PC-9 (cell line): ENCODE measurements at regions not wholly inside any gene's neighbourhood (a gene's known extent, or its start where the extent isn't known, plus 50 kb on each side); places are given as distances from the start of the nearest gene placed in this dataset.
"Not testable (repeated sequence)": the region's sequence is repeated elsewhere in the genome, so short reads cannot be mapped to it uniquely, and the experiment has no call there.

Source experiments
- BruUV-seq: library from RNA; stranded (reverse); fragments of 400-500 nt; replicated peaks from 2 replicates; lab custom pipeline; 2021; lab: Mats Ljungman, UMichigan
- CTCF ChIA-PET: fragments of 300-600 bp; sonication (Branson Sonifier 250); formaldehyde crosslinking; loops from one replicate; lab custom pipeline; 2022; ENCODE audit warnings: antibody characterized with exemption; lab: Charles Lee
- POLR2A ChIA-PET: fragments of 300-600 bp; sonication (Branson Sonifier 250); formaldehyde crosslinking; loops from one replicate; lab custom pipeline; 2022; ENCODE audit warnings: antibody characterized with exemption; ENCODE audit not compliant: unreplicated experiment; lab: Charles Lee
- DNase-seq, 2 experiments: peaks; one replicate each; pipeline versions ENCODE4 v3.0.0 to v3.0.0-alpha.2; 2015 to 2022; ENCODE audit warnings: mixed read lengths in 1 of 2
- H2AFZ ChIP-seq: fragments of 200-600 bp; sonication (generic); 2 replicates; pipeline ENCODE4 v1.8.1; 2017; ENCODE audit warnings: antibody characterized with exemption
- H3F3A ChIP-seq: fragments of 200-600 bp; sonication (generic); 2 replicates; pipeline ENCODE4 v1.8.1; 2017; ENCODE audit warnings: antibody characterized with exemption, mild to moderate bottlenecking, low read depth; ENCODE audit not compliant: insufficient read depth
- H3K27ac ChIP-seq: fragments of 200-600 bp; sonication (generic); 2 replicates; pipeline ENCODE4 v1.6.1; 2016; ENCODE audit warnings: mixed run types
- H3K27me3 ChIP-seq: fragments of 200-600 bp; sonication (generic); 2 replicates; pipeline ENCODE4 v1.6.1; 2016; ENCODE audit warnings: low read depth, mixed run types; ENCODE audit not compliant: insufficient read depth
- H3K36me3 ChIP-seq: fragments of 200-600 bp; sonication (generic); 2 replicates; pipeline ENCODE4 v1.6.1; 2016; ENCODE audit warnings: low read depth, mixed run types
- H3K4me1 ChIP-seq: fragments of 200-600 bp; sonication (generic); replicated peaks from 2 replicates; pipeline ENCODE4 v1.6.1; 2016; ENCODE audit warnings: mixed run types; ENCODE audit not compliant: insufficient read depth
- H3K4me2 ChIP-seq: fragments of 200-600 bp; sonication (generic); 2 replicates; pipeline ENCODE4 v1.6.1; 2017; ENCODE audit warnings: mixed run types
- H3K4me3 ChIP-seq: fragments of 200-600 bp; sonication (generic); 2 replicates; pipeline ENCODE4 v1.6.1; 2016; ENCODE audit warnings: mixed run types
- H3K79me2 ChIP-seq: fragments of 200-600 bp; sonication (generic); 2 replicates; pipeline ENCODE4 v1.6.1; 2017; ENCODE audit warnings: low read depth, mixed run types
- H3K9me2 ChIP-seq: fragments of 200-600 bp; sonication (generic); 2 replicates; pipeline ENCODE4 v1.8.1; 2017; ENCODE audit warnings: mild to moderate bottlenecking; ENCODE audit not compliant: insufficient read depth
- H3K9me3 ChIP-seq: fragments of 200-600 bp; sonication (generic); 2 replicates; pipeline ENCODE4 v1.8.1; 2016; ENCODE audit warnings: low read depth; ENCODE audit not compliant: insufficient read depth
- H4K20me1 ChIP-seq: fragments of 200-600 bp; sonication (generic); 2 replicates; pipeline ENCODE4 v1.8.1; 2017; ENCODE audit not compliant: insufficient read depth
- EZH2 ChIP-seq: fragments of 200-600 bp; sonication (generic); IDR thresholded peaks from 2 replicates; pipeline ENCODE4 v1.8.0; 2017; ENCODE audit warnings: antibody characterized with exemption, low read depth
- intact Hi-C: fragments of 100-400 bp; cut with micrococcal nuclease; formaldehyde crosslinking; loops from one replicate; pipeline ENCODE4 v1.10.0; 2022; ENCODE audit not compliant: unreplicated experiment
- TF ChIP-seq, protein P1 (sequence below): fragments of 200-600 bp; sonication (generic); conservative IDR thresholded peaks from 2 replicates; pipeline ENCODE4 v1.6.1; 2017; ENCODE audit warnings: mixed run types, antibody characterized with exemption, mild to moderate bottlenecking, moderate library complexity

DNA sequence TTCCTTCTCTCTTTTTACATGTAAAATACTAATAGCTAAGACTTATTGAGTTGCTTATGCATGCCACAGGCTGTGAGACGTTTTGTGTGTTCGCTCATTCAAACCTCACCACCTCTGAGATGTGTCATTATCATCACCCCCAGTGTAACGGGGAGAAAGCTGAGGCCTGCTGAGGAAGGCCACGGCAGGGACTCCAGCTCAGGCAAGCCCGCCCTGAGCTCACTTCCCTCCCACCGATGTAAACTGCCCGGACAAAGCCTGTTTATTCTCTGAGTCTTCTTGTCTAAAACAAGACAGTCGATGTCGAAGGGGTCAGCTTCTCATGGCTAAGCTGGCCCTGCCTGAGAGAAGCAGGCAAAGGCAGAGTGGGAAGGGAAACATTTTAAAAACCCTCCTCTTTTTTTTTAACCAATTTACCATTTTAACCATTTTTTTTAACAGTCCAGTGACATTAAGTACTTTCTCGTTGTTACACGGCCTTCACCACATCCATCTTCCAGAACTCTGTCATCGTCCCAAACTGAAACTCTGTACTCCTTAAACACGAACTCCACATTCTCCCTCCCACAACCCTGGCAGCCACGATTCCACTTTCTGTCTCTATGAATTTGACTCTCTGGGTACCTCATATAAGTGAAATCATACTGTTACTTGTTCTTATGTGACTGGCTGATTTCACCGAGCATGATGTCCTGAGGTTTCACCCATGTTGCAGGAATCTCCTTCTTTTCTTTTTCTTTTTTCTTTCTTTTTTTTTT, 204.8 kb upstream of the GALNT2 start:
- ChIA-PET CTCF (no interaction called here), POLR2A (no interaction called here)
- no peak for DNase-seq
- no TSS peak for BruUV-seq
- Histone ChIP-seq H3K4me1 (no peaks in the 10 kb centered on the region), H3K27ac (no peak overlapping the region), H3K9me2 (no peaks in the 10 kb centered on the region), H3K36me3 (no peaks in the 10 kb centered on the region), H3K4me2 (no peak overlapping the region), H2AFZ (no peak overlapping the region), H3F3A (no peaks in the 10 kb centered on the region), H3K27me3 (peaks cover 4% of the 10 kb centered on the region; the same call in 1 of the 2 replicates), H3K79me2 (no peaks in the 10 kb centered on the region), H3K4me3 (no peak overlapping the region), H3K9me3 (no peaks in the 10 kb centered on the region), H4K20me1 (no peaks in the 10 kb centered on the region)
- TF ChIP-seq EZH2 = no peak
- TF ChIP-seq, protein P1, sequence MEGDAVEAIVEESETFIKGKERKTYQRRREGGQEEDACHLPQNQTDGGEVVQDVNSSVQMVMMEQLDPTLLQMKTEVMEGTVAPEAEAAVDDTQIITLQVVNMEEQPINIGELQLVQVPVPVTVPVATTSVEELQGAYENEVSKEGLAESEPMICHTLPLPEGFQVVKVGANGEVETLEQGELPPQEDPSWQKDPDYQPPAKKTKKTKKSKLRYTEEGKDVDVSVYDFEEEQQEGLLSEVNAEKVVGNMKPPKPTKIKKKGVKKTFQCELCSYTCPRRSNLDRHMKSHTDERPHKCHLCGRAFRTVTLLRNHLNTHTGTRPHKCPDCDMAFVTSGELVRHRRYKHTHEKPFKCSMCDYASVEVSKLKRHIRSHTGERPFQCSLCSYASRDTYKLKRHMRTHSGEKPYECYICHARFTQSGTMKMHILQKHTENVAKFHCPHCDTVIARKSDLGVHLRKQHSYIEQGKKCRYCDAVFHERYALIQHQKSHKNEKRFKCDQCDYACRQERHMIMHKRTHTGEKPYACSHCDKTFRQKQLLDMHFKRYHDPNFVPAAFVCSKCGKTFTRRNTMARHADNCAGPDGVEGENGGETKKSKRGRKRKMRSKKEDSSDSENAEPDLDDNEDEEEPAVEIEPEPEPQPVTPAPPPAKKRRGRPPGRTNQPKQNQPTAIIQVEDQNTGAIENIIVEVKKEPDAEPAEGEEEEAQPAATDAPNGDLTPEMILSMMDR = no peak
- intact Hi-C loops = no loop called here

DNA sequence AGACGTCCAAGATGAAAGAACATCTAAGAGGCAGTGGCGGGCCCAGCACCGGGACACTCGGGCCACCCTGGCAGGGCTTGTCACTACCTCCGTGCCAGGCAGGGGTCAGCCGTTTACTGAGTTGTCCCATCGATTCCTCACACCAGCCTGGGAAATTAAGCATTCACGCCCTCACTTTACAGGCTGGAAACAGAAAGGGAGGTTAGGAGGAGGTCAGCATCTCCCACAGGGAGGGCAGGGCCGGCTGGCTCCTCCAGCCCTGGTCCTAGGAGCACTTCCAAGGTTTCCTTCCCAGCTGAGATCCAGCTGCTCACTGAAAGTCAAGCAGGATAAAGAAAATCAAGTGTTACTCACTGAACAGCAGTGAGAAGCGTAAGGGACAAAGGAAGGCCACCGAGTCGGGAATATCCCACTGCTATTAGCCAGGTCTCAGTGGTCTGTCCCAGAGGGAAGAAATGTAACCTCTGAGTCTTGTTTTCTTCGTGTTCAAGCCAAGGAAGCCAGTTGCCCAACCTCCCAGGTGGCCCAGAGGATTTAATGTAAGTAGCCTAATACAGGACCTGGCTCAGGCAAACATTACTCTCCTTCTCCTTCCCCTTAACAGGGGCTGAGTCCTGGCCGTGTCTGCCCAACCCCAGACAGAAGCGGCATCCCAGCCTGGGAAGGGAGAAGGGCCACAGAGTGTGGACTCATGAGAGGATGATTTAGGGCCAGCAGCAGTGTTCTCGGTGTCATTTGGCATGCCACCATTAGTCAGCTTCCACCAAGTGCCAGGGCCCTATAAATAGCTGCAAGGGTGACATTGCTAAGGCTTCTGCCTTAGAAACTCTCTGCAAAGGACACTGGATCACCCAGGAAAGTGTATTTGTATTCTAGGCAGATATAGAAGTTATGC, 203.1 kb upstream of the GALNT2 start:
- H3K4me2 ChIP-seq = no peak overlapping the region
- H3K27ac ChIP-seq = no peak overlapping the region
- H3K9me3 ChIP-seq = no peaks in the 10 kb centered on the region
- H4K20me1 ChIP-seq = no peaks in the 10 kb centered on the region
- H3K79me2 ChIP-seq = no peaks in the 10 kb centered on the region
- CTCF ChIA-PET = no interaction called here
- H3K4me1 ChIP-seq = no peaks in the 10 kb centered on the region
- H3K36me3 ChIP-seq = no peaks in the 10 kb centered on the region
- no peaks in the 10 kb centered on the region for H3F3A ChIP-seq
- DNase-seq = no peak
- H3K9me2 ChIP-seq = no peaks in the 10 kb centered on the region
- no peak overlapping the region for H2AFZ ChIP-seq
- peaks cover 4% of the 10 kb centered on the region; the same call in 1 of the 2 replicates for H3K27me3 ChIP-seq
- intact Hi-C loops = no loop called here
- H3K4me3 ChIP-seq = no peak overlapping the region
- POLR2A ChIA-PET = no interaction called here
- BruUV-seq = no TSS peak
- TF ChIP-seq, protein P1 = no peak
- no peak for TF ChIP-seq EZH2

DNA sequence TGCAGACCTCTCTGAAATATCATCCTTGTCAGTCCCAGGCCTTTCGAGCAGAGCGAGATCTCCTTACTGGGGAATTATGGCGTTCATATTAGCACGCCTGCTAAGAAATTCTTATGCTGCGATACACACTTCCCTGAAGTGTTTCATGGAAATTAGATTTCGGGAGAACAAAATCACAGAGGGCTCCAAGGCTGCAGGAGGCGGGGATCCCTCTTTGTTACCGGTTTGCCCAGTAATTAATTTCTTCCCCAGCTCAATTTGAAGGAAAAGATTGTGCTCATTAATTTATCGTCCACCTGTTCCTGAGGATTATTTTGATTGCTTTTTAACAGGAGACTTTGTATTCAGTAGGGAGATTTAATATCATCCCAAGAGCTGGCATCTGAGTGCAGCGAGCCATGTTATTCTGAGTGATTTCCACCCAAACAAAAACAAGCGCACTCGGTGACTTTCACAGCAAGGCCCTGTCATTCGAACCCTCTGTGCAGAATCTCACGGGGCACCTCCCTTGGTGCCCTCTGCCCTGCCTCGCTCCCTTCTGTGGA, 202.3 kb upstream of the GALNT2 start:
- Histone ChIP-seq H3F3A (no peaks in the 10 kb centered on the region), H3K4me1 (no peaks in the 10 kb centered on the region), H3K9me3 (no peaks in the 10 kb centered on the region), H3K79me2 (no peaks in the 10 kb centered on the region), H3K27me3 (peaks cover 10% of the 10 kb centered on the region; the same call in 1 of the 2 replicates), H4K20me1 (no peaks in the 10 kb centered on the region), H3K4me3 (no peak overlapping the region), H3K36me3 (no peaks in the 10 kb centered on the region), H3K9me2 (no peaks in the 10 kb centered on the region), H3K4me2 (no peak overlapping the region), H2AFZ (no peak overlapping the region), H3K27ac (no peak overlapping the region)
- POLR2A ChIA-PET = no interaction called here
- no peak for TF ChIP-seq EZH2
- TF ChIP-seq, protein P1 = no peak
- intact Hi-C loops = no loop called here
- no peak for DNase-seq
- CTCF ChIA-PET = no interaction called here
- no TSS peak for BruUV-seq

DNA sequence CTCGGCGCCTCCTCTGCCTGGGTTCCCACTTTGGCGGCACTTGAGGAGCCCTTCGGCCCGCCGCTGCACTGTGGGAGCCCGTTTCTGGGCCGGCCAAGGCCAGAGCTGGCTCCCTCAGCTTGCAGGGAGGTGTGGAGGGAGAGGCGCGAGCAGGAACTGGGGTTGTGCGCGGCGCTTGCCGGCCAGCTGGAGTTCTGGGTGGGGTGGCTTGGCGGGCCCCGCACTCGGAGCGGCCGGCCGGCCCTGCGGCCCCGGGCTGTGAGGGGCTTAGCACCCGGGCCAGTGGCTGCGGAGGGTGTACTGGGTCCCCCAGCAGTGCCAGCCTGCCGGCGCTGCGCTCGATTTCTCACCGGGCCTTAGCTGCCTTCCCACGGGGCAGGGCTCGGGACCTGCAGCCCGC, 201.7 kb upstream of the GALNT2 start:
- CTCF ChIA-PET, H3K4me3 ChIP-seq, H3K4me1 ChIP-seq, H4K20me1 ChIP-seq, H3K27ac ChIP-seq, intact Hi-C loops, POLR2A ChIA-PET, H3K9me3 ChIP-seq, H3K36me3 ChIP-seq, H3K27me3 ChIP-seq, BruUV-seq, H2AFZ ChIP-seq, DNase-seq, H3F3A ChIP-seq, H3K4me2 ChIP-seq, H3K79me2 ChIP-seq, H3K9me2 ChIP-seq: not testable (repeated sequence)
